ENCODE measurements at regions not wholly inside any gene's neighbourhood (a gene's known extent, or its start where the extent isn't known, plus 50 kb on each side); places are given as distances from the start of the nearest gene placed in this dataset.
"Not testable (repeated sequence)": the region's sequence is repeated elsewhere in the genome, so short reads cannot be mapped to it uniquely, and the experiment has no call there.

- not testable (repeated sequence) for DNase-seq (ENCODE audit: low read depth in 2 of 3, low spot score in 2 of 3)
Observed at GRCh38 chr16:29278097-29278871, 128.2 kb downstream of the NPIPB11 start.

GRCh38 chr16:29276446-29276845, 130.1 kb downstream of the NPIPB11 start:
- not testable (repeated sequence) for DNase-seq (ENCODE audit: low read depth in 2 of 3, low spot score in 2 of 3)

- not testable (repeated sequence) for DNase-seq (ENCODE audit: low read depth in 2 of 3, low spot score in 2 of 3)
Observed at GRCh38 chr16:29274055-29275035, 132.2 kb downstream of the NPIPB11 start.

- not testable (repeated sequence) for DNase-seq (ENCODE audit: low read depth in 2 of 3, low spot score in 2 of 3)
Observed at GRCh38 chr16:29273298-29274054, 133.0 kb downstream of the NPIPB11 start.

GRCh38 chr16:29271721-29272675, 134.5 kb downstream of the NPIPB11 start:
- DNase-seq (ENCODE audit: low read depth in 2 of 3, low spot score in 2 of 3): not testable (repeated sequence)

- DNase-seq (ENCODE audit: low read depth in 2 of 3, low spot score in 2 of 3): not testable (repeated sequence)
Observed at GRCh38 chr16:29270923-29271322, 135.6 kb downstream of the NPIPB11 start.

GRCh38 chr16:29270033-29270432, 136.5 kb downstream of the NPIPB11 start:
- not testable (repeated sequence) for DNase-seq (ENCODE audit: low read depth in 2 of 3, low spot score in 2 of 3)

GRCh38 chr16:29269192-29269811, 137.2 kb downstream of the NPIPB11 start:
- DNase-seq (ENCODE audit: low read depth in 2 of 3, low spot score in 2 of 3): not testable (repeated sequence)

GRCh38 chr16:29268785-29269191, 137.7 kb downstream of the NPIPB11 start:
- DNase-seq (ENCODE audit: low read depth in 2 of 3, low spot score in 2 of 3): not testable (repeated sequence)

GRCh38 chr16:29268348-29268747, 138.2 kb downstream of the NPIPB11 start:
- DNase-seq (ENCODE audit: low read depth in 2 of 3, low spot score in 2 of 3): not testable (repeated sequence)

GRCh38 chr16:29267891-29268290, 138.6 kb downstream of the NPIPB11 start:
- DNase-seq (ENCODE audit: low read depth in 2 of 3, low spot score in 2 of 3): not testable (repeated sequence)

GRCh38 chr16:29267055-29267619, 139.4 kb downstream of the NPIPB11 start:
- DNase-seq (ENCODE audit: low read depth in 2 of 3, low spot score in 2 of 3): not testable (repeated sequence)

GRCh38 chr16:29266612-29267011, 139.9 kb downstream of the NPIPB11 start:
- not testable (repeated sequence) for DNase-seq (ENCODE audit: low read depth in 2 of 3, low spot score in 2 of 3)

GRCh38 chr16:29265255-29265853, 141.2 kb downstream of the NPIPB11 start:
- not testable (repeated sequence) for DNase-seq (ENCODE audit: low read depth in 2 of 3, low spot score in 2 of 3)

GRCh38 chr16:29264080-29264837, 142.3 kb downstream of the NPIPB11 start:
- DNase-seq (ENCODE audit: low read depth in 2 of 3, low spot score in 2 of 3): not testable (repeated sequence)

- not testable (repeated sequence) for DNase-seq (ENCODE audit: low read depth in 2 of 3, low spot score in 2 of 3)
Observed at GRCh38 chr16:29262725-29263124, 143.8 kb downstream of the NPIPB11 start.

GRCh38 chr16:29261427-29262248, 144.9 kb downstream of the NPIPB11 start:
- DNase-seq (ENCODE audit: low read depth in 2 of 3, low spot score in 2 of 3): not testable (repeated sequence)

Measured in activated CD8-positive, alpha-beta memory T cell treated with anti-CD3 and anti-CD28 coated beads for 48 hours (primary cell).